Spinal cord (tissue), 9 donors: ENCODE measurements at regions not wholly inside any gene's neighbourhood (a gene's known extent, or its start where the extent isn't known, plus 50 kb on each side); places are given as distances from the start of the nearest gene placed in this dataset.
A peak's percentile ranks its signal among the peaks of the same experiment; 100 is the strongest.
"Not testable (repeated sequence)": the region's sequence is repeated elsewhere in the genome, so short reads cannot be mapped to it uniquely, and the experiment has no call there.

Experiments
- DNase-seq, 6 donors: peaks; one replicate each; pipeline versions ENCODE4 v3.0.0 to v3.0.0-alpha.2; 2013 to 2015; ENCODE audit warnings: low spot score in 6 of 6, low read depth in 4 of 6
- H3K27ac ChIP-seq: one replicate; pipeline ENCODE4 v1.5.1; 2013; ENCODE audit warnings: low read depth, low read length, control low read depth
- H3K27me3 ChIP-seq: one replicate; pipeline ENCODE4 v1.6.1; 2013; ENCODE audit warnings: low read length; ENCODE audit not compliant: control insufficient read depth, insufficient read depth
- H3K36me3 ChIP-seq: one replicate; pipeline ENCODE4 v1.6.1; 2013; ENCODE audit warnings: low read length; ENCODE audit not compliant: control insufficient read depth, insufficient read depth
- H3K4me1 ChIP-seq: one replicate; pipeline ENCODE4 v1.6.1; 2013; ENCODE audit warnings: low read length; ENCODE audit not compliant: control insufficient read depth, insufficient read depth
- H3K4me3 ChIP-seq: one replicate; pipeline ENCODE4 v1.5.1; 2013; ENCODE audit warnings: low read depth, low read length, control low read depth
- H3K9me3 ChIP-seq: one replicate; pipeline ENCODE4 v1.6.1; 2013; ENCODE audit warnings: low read length; ENCODE audit not compliant: control insufficient read depth, insufficient read depth
- WGBS: methylation state at CpG from one replicate; pipeline ENCODE4 v1.1.5; 2013; ENCODE audit warnings: missing lambda C conversion rate; ENCODE audit not compliant: insufficient coverage; 5-methylcytosine and 5-hydroxymethylcytosine counted together
- donor health status: healthy.

GRCh38 chr2:121153516-121153915 is 131.5 kb downstream of the TFCP2L1 start:
- Histone ChIP-seq H3K27ac (no peak overlapping the region), H3K4me3 (no peak overlapping the region), H3K27me3 (no peaks in the 10 kb centered on the region), H3K36me3 (no peaks in the 10 kb centered on the region), H3K4me1 (no peaks in the 10 kb centered on the region), H3K9me3 (peaks cover 7% of the 10 kb centered on the region)
- DNase-seq, result no peak
- WGBS, result 75% methylated on average over 6 of the region's 6 CpGs

- H3K4me3 ChIP-seq, result no peak overlapping the region
- H3K4me1 ChIP-seq, result no peaks in the 10 kb centered on the region
- H3K27me3 ChIP-seq, result no peaks in the 10 kb centered on the region
- H3K9me3 ChIP-seq, result peaks cover 8% of the 10 kb centered on the region
- DNase-seq, result no peak
- 92% methylated on average over 9 of the region's 11 CpGs for WGBS
- no peak overlapping the region for H3K27ac ChIP-seq
- H3K36me3 ChIP-seq, result no peaks in the 10 kb centered on the region
Measured at GRCh38 chr2:121155502-121156056, 129.4 kb downstream of the TFCP2L1 start.

- not testable (repeated sequence) for H3K9me3 ChIP-seq, DNase-seq, H3K27ac ChIP-seq, H3K4me3 ChIP-seq, H3K36me3 ChIP-seq, H3K27me3 ChIP-seq, H3K4me1 ChIP-seq
- 100% methylated on average over 1 of the region's 1 CpG for WGBS
Measured at GRCh38 chr2:121157481-121157880, 127.5 kb downstream of the TFCP2L1 start.

GRCh38 chr2:121159291-121160071 is 125.5 kb downstream of the TFCP2L1 start:
- H3K36me3 ChIP-seq, result no peaks in the 10 kb centered on the region
- H3K4me3 ChIP-seq, result no peak overlapping the region
- H3K27ac ChIP-seq, result no peak overlapping the region
- 100% methylated on average over 4 of the region's 8 CpGs for WGBS
- no peaks in the 10 kb centered on the region for H3K27me3 ChIP-seq
- H3K4me1 ChIP-seq, result no peaks in the 10 kb centered on the region
- peaks cover 12% of the 10 kb centered on the region for H3K9me3 ChIP-seq
- DNase-seq, result peak in 1 of 6 donors; percentile 13

GRCh38 chr2:121160366-121160765 is 124.6 kb downstream of the TFCP2L1 start:
- Histone ChIP-seq H3K27ac (no peak overlapping the region), H3K4me1 (no peaks in the 10 kb centered on the region), H3K9me3 (peaks cover 12% of the 10 kb centered on the region), H3K4me3 (no peak overlapping the region), H3K27me3 (no peaks in the 10 kb centered on the region), H3K36me3 (no peaks in the 10 kb centered on the region)
- no peak for DNase-seq
- WGBS, result no CpG with 5 or more reads among the region's 4 CpGs

- Histone ChIP-seq H3K4me1 (no peaks in the 10 kb centered on the region), H3K27ac (no peak overlapping the region), H3K36me3 (no peaks in the 10 kb centered on the region), H3K4me3 (no peak overlapping the region), H3K9me3 (peaks cover 12% of the 10 kb centered on the region), H3K27me3 (no peaks in the 10 kb centered on the region)
- DNase-seq, result no peak
- no CpG with 5 or more reads among the region's 1 CpG for WGBS
Measured at GRCh38 chr2:121161272-121161671, 123.7 kb downstream of the TFCP2L1 start.

GRCh38 chr2:121162893-121163292 is 122.1 kb downstream of the TFCP2L1 start:
- H3K27me3 ChIP-seq, result no peaks in the 10 kb centered on the region

GRCh38 chr2:121164042-121164441 is 121.0 kb downstream of the TFCP2L1 start:
- H3K27me3 ChIP-seq, result no peaks in the 10 kb centered on the region
- WGBS, result 100% methylated on average over 3 of the region's 3 CpGs
- H3K4me1 ChIP-seq, result no peaks in the 10 kb centered on the region
- H3K4me3 ChIP-seq, result no peak overlapping the region
- H3K36me3 ChIP-seq, result no peaks in the 10 kb centered on the region
- peaks cover 4% of the 10 kb centered on the region for H3K9me3 ChIP-seq
- H3K27ac ChIP-seq, result no peak overlapping the region
- DNase-seq, result no peak

More at GRCh38 chr2:121162893-121163292, 122.1 kb downstream of the TFCP2L1 start:
- no peak overlapping the region for H3K4me3 ChIP-seq
- H3K27ac ChIP-seq, result no peak overlapping the region
- no peaks in the 10 kb centered on the region for H3K4me1 ChIP-seq
- peaks cover 7% of the 10 kb centered on the region for H3K9me3 ChIP-seq
- DNase-seq, result no peak
- no peaks in the 10 kb centered on the region for H3K36me3 ChIP-seq

GRCh38 chr2:121165038-121165542 is 119.9 kb downstream of the TFCP2L1 start:
- no peak for DNase-seq
- H3K9me3 ChIP-seq, result peaks cover 4% of the 10 kb centered on the region
- no peak overlapping the region for H3K27ac ChIP-seq
- no CpG with 5 or more reads among the region's 1 CpG for WGBS
- H3K27me3 ChIP-seq, result no peaks in the 10 kb centered on the region
- H3K36me3 ChIP-seq, result no peaks in the 10 kb centered on the region
- no peaks in the 10 kb centered on the region for H3K4me1 ChIP-seq
- H3K4me3 ChIP-seq, result no peak overlapping the region
